ENCODE measurements at regions not wholly inside any gene's neighbourhood (a gene's known extent, or its start where the extent isn't known, plus 50 kb on each side); places are given as distances from the start of the nearest gene placed in this dataset.

DNA sequence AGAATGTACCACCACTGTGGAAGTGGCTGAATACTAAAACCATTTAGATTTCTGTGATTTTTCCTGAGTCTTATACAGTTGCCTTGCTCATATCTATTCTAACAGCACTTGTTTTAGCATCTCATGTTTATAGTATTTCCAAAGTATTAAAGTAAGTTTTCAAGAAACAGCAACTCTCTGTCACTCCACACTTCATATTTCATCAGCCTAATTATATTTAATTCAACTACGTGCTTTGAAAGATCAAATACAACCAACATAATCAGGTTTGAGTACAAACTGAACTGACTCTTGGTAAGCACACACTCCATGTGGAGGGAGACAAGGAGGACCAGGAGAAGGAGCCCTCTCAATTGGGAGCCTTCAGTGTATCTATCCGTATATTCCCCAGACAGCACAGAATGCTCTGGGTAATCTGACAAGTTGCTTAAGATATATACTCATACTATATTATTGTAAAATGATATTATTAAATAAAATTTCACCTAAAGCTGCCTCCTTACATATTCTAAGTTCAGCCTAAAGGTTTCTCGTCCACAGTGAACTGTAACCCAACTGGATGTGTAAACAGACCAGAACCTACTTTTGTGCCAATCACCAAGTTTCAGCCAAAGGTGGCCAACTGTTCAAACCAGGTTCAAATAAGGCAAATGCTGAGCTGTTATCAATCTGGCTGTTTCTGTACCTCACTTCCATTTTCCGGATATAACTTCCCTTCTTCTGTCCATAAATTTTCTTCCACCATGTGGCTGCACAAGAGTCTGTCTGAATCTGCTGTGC, 105.0 kb upstream of the RASSF8 start:
- no peaks in the 10 kb centered on the region for H3K36me3 ChIP-seq
- no peaks in the 10 kb centered on the region for H3K27me3 ChIP-seq
- TF ChIP-seq POLR2AphosphoS5 (IDR thresholded peaks at IDR 0.05) (no peak), EP300 (IDR thresholded peaks at IDR 0.05) (no peak)
- TF ChIP-seq, protein P1, sequence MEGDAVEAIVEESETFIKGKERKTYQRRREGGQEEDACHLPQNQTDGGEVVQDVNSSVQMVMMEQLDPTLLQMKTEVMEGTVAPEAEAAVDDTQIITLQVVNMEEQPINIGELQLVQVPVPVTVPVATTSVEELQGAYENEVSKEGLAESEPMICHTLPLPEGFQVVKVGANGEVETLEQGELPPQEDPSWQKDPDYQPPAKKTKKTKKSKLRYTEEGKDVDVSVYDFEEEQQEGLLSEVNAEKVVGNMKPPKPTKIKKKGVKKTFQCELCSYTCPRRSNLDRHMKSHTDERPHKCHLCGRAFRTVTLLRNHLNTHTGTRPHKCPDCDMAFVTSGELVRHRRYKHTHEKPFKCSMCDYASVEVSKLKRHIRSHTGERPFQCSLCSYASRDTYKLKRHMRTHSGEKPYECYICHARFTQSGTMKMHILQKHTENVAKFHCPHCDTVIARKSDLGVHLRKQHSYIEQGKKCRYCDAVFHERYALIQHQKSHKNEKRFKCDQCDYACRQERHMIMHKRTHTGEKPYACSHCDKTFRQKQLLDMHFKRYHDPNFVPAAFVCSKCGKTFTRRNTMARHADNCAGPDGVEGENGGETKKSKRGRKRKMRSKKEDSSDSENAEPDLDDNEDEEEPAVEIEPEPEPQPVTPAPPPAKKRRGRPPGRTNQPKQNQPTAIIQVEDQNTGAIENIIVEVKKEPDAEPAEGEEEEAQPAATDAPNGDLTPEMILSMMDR (IDR thresholded peaks at IDR 0.05) = no peak
- ATAC-seq = no peak
- H3K4me1 ChIP-seq = peaks cover 0 to 8% (median 0%) of the 10 kb centered on the region in 3 donors
- no peak overlapping the region for H3K4me3 ChIP-seq
- H3K27ac ChIP-seq = no peak overlapping the region
- no peaks in the 10 kb centered on the region for H3K9me3 ChIP-seq
- WGBS, 2 donors (ENCODE audit: low coverage in 1 of 2) = 46 to 49% methylated on average over 4 of the region's 4 CpGs

DNA sequence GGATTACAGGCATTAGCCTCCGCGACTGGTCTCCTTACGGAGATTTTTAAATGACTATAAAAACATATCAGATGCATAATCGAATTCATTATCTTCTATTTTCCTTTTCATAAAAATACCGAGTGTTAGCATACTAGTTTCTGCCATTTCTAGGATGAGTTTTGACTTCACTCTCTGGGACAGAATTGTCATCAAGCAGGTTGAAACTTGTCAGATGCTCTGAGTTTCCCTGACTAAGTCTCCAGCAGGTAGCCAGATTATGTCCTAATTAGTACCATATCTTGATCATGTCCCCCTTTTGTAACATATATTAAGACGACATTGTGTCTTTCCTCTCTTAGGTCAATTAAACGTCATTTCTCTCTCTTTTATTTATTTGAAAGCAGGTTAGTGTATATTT, 103.5 kb upstream of the RASSF8 start:
- WGBS, 2 donors (ENCODE audit: low coverage in 1 of 2) = 83 to 91% methylated on average over 2 to 7 of the region's 7 CpGs
- H3K4me3 ChIP-seq = no peak overlapping the region
- TF ChIP-seq, protein P1 (IDR thresholded peaks at IDR 0.05) = no peak
- TF ChIP-seq EP300 (IDR thresholded peaks at IDR 0.05) (no peak), POLR2A (IDR thresholded peaks at IDR 0.05) (no peak), POLR2AphosphoS5 (IDR thresholded peaks at IDR 0.05) (no peak)
- no peaks in the 10 kb centered on the region for H3K36me3 ChIP-seq
- no peaks in the 10 kb centered on the region for H3K9me3 ChIP-seq
- H3K27me3 ChIP-seq = no peaks in the 10 kb centered on the region
- peaks cover 0 to 8% (median 0%) of the 10 kb centered on the region in 3 donors for H3K4me1 ChIP-seq
- no peak overlapping the region for H3K27ac ChIP-seq
- ATAC-seq = no peak

DNA sequence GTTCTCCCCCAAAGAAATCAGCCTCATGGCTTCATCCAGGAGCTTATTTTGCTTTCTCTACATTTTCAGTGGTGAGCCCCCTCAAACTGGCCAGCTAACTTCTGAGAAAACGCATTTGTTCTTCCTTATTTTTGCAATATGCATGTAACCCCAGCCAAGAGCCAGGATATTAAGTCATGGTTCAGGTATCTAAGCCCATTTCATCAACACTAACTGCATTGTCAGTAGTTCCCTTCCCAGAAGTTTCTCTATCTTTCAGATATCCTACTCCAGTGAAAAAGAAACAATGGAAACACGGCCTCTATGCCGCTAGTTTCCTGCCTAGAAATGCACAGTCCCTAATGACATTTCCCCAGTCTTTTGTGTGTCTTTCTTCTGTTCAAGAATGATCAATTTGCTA, 102.8 kb upstream of the RASSF8 start:
- H3K27ac ChIP-seq = no peak overlapping the region
- ATAC-seq = no peak
- WGBS, 2 donors (ENCODE audit: low coverage in 1 of 2) = 68 to 69% methylated on average over 3 of the region's 3 CpGs
- H3K9me3 ChIP-seq = no peaks in the 10 kb centered on the region
- H3K4me1 ChIP-seq = peaks cover 0 to 8% (median 0%) of the 10 kb centered on the region in 3 donors
- TF ChIP-seq, protein P1 (IDR thresholded peaks at IDR 0.05) = no peak
- no peak for TF ChIP-seq POLR2AphosphoS5 (IDR thresholded peaks at IDR 0.05)
- TF ChIP-seq EP300 (IDR thresholded peaks at IDR 0.05) = no peak
- TF ChIP-seq POLR2A (IDR thresholded peaks at IDR 0.05) = no peak
- H3K36me3 ChIP-seq = no peaks in the 10 kb centered on the region
- no peaks in the 10 kb centered on the region for H3K27me3 ChIP-seq
- H3K4me3 ChIP-seq = no peak overlapping the region

DNA sequence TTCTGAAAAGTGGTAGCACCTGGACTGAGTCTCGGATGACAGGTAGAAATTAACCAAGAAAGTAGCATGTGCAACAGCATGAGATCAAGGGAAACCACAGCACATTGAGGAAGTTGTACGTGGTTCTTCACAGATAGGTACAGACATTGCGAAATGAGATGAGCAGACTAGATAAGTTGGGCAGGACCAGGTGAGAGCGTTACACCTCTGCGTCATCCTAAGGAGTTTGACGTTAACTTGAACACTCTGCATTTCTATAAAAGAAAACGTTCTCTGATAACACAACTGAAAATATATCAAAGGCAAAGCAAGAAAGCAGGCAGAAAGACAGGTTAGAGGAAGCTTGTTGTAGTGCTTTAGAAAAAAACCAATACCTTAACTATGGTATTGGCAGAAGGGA, 98.5 kb upstream of the RASSF8 start:
- no peak for ATAC-seq
- TF ChIP-seq POLR2AphosphoS5 (IDR thresholded peaks at IDR 0.05) = no peak
- no peak for TF ChIP-seq EP300 (IDR thresholded peaks at IDR 0.05)
- TF ChIP-seq, protein P1 (IDR thresholded peaks at IDR 0.05) = no peak
- no peak for TF ChIP-seq POLR2A (IDR thresholded peaks at IDR 0.05)
- 80 to 83% methylated on average over 4 to 7 of the region's 7 CpGs for WGBS, 2 donors (ENCODE audit: low coverage in 1 of 2)

DNA sequence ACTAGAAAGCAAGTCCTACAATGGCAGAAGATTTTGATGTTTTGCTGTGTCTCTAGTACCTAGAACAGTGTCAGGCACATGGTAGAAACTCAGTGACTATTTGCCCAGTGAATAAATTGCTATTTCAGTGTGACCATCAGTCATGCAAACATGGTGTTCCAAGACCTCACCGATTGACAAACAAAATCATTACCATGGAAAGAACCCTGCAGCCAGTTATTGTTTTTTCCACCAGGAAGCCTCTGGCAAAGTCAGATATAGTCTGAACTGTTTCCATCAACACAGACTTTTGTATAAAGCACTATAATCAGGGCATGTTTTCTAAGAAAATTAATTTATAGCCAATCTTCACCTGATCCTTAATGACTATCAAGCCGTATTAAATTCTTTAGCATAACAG, 97.3 kb upstream of the RASSF8 start:
- Histone ChIP-seq H3K36me3 (no peaks in the 10 kb centered on the region), H3K9me3 (no peaks in the 10 kb centered on the region), H3K4me1 (no peaks in the 10 kb centered on the region), H3K27ac (no peak overlapping the region), H3K27me3 (no peaks in the 10 kb centered on the region), H3K4me3 (no peak overlapping the region)
- WGBS, 2 donors (ENCODE audit: low coverage in 1 of 2) = 71 to 94% methylated on average over 2 of the region's 2 CpGs
- no peak for ATAC-seq
- TF ChIP-seq EP300 (IDR thresholded peaks at IDR 0.05) (no peak), POLR2AphosphoS5 (IDR thresholded peaks at IDR 0.05) (no peak)
- TF ChIP-seq, protein P1 (IDR thresholded peaks at IDR 0.05) = no peak

More for the DNA sequence above, 98.5 kb upstream of the RASSF8 start:
- H3K4me1 ChIP-seq = no peaks in the 10 kb centered on the region
- no peaks in the 10 kb centered on the region for H3K27me3 ChIP-seq
- no peak overlapping the region for H3K27ac ChIP-seq
- H3K4me3 ChIP-seq = no peak overlapping the region
- H3K36me3 ChIP-seq = no peaks in the 10 kb centered on the region
- H3K9me3 ChIP-seq = no peaks in the 10 kb centered on the region

Measured in gastroesophageal sphincter (tissue), 4 donors.